ENCODE measurements at regions not wholly inside any gene's neighbourhood (a gene's known extent, or its start where the extent isn't known, plus 50 kb on each side); places are given as distances from the start of the nearest gene placed in this dataset.

DNA sequence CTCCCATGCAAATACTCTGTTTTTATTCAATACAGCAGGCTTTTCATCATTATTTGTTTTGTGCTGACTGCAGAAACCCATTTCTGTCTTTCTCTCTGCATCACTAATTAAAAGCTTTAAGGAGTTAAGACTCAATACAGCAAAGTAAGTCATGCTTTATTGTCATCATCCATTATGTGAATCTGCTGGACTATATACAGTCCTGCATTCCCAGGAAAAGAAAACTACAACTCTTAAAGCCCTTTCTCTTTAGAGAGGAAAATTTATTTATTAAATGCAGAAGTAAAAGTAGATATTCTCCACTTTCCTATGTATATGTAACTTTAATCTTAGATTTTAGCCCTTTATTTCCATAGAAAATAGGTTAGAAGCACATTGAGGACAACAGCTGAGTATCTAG is 706.6 kb upstream of the RGMB start:
- H3K4me1 Mint-ChIP-seq (ENCODE audit: unreplicated experiment), result no peaks in the 10 kb centered on the region
- TF ChIP-seq, protein P1, sequence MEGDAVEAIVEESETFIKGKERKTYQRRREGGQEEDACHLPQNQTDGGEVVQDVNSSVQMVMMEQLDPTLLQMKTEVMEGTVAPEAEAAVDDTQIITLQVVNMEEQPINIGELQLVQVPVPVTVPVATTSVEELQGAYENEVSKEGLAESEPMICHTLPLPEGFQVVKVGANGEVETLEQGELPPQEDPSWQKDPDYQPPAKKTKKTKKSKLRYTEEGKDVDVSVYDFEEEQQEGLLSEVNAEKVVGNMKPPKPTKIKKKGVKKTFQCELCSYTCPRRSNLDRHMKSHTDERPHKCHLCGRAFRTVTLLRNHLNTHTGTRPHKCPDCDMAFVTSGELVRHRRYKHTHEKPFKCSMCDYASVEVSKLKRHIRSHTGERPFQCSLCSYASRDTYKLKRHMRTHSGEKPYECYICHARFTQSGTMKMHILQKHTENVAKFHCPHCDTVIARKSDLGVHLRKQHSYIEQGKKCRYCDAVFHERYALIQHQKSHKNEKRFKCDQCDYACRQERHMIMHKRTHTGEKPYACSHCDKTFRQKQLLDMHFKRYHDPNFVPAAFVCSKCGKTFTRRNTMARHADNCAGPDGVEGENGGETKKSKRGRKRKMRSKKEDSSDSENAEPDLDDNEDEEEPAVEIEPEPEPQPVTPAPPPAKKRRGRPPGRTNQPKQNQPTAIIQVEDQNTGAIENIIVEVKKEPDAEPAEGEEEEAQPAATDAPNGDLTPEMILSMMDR (IDR thresholded peaks at IDR 0.05), result no peak

DNA sequence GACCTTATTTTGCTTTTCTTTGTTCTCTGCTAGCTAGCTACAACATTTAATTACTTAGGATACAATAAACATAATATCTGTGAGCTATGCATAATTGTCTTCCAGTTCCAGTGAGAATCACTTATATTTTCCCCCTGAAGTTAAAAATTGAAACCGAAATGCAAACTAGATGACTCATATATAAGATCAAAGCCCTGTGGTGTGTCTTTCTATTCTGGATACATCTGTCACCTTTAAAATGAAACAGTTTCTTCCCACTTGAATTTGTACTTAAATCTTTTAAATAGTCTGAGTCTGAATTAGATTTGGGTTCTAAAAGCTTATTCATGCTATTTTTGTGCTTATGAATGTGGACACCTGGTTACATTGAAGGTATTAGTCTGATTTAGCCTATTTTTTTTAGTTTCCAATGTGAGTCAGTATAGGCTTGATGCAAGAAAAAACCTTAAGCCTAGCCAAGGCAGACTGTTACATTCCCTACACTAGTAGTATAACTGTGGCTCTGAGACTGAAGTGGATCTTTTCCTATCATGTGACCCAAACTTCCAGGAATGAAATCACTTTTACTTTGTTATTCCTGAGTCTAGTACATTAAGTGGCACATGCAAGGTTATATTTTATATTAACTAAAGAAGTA is 703.5 kb upstream of the RGMB start:
- no peaks in the 10 kb centered on the region for H3K27me3 Mint-ChIP-seq (ENCODE audit: unreplicated experiment)
- H3K4me1 Mint-ChIP-seq (ENCODE audit: unreplicated experiment), result no peaks in the 10 kb centered on the region
- peaks cover 6% of the 10 kb centered on the region for H3K9me3 Mint-ChIP-seq (ENCODE audit: unreplicated experiment)
- H3K4me3 Mint-ChIP-seq (ENCODE audit: unreplicated experiment), result no peak overlapping the region
- no peak overlapping the region for H3K27ac Mint-ChIP-seq (ENCODE audit: unreplicated experiment)
- no peak for DNase-seq (ENCODE audit: extremely low spot score, unreplicated experiment)
- TF ChIP-seq, protein P1 (IDR thresholded peaks at IDR 0.05), result no peak
- H3K36me3 Mint-ChIP-seq (ENCODE audit: unreplicated experiment), result no peaks in the 10 kb centered on the region

More for the DNA sequence above, 706.6 kb upstream of the RGMB start:
- Mint-ChIP-seq H3K27ac (ENCODE audit: unreplicated experiment) (no peak overlapping the region), H3K27me3 (ENCODE audit: unreplicated experiment) (no peaks in the 10 kb centered on the region), H3K36me3 (ENCODE audit: unreplicated experiment) (no peaks in the 10 kb centered on the region), H3K9me3 (ENCODE audit: unreplicated experiment) (peaks cover 6% of the 10 kb centered on the region), H3K4me3 (ENCODE audit: unreplicated experiment) (no peak overlapping the region)
- no peak for DNase-seq (ENCODE audit: extremely low spot score, unreplicated experiment)

DNA sequence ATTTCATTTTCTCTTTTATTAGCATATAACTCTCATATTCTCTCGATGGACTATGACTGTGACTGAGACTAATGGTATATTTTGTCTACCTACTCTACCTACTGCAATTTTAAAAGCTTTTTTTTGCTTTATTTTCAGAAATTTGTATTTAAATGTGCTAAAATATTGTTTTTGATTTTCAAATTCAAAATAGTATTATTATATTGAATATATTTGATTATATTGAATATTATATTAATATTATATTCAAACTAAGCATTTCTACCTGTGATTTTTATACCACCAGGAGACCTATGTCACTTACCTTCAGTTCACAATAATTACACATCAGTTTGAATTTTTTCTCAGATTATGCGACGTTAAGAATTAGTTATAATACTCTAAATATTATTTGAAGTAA is 700.5 kb upstream of the RGMB start:
- TF ChIP-seq, protein P1 (IDR thresholded peaks at IDR 0.05), result no peak
- no peak for DNase-seq (ENCODE audit: extremely low spot score, unreplicated experiment)
- Mint-ChIP-seq H3K27me3 (ENCODE audit: unreplicated experiment) (no peaks in the 10 kb centered on the region), H3K36me3 (ENCODE audit: unreplicated experiment) (no peaks in the 10 kb centered on the region), H3K4me3 (ENCODE audit: unreplicated experiment) (no peak overlapping the region), H3K27ac (ENCODE audit: unreplicated experiment) (no peak overlapping the region), H3K9me3 (ENCODE audit: unreplicated experiment) (peaks cover 6% of the 10 kb centered on the region), H3K4me1 (ENCODE audit: unreplicated experiment) (no peaks in the 10 kb centered on the region)

DNA sequence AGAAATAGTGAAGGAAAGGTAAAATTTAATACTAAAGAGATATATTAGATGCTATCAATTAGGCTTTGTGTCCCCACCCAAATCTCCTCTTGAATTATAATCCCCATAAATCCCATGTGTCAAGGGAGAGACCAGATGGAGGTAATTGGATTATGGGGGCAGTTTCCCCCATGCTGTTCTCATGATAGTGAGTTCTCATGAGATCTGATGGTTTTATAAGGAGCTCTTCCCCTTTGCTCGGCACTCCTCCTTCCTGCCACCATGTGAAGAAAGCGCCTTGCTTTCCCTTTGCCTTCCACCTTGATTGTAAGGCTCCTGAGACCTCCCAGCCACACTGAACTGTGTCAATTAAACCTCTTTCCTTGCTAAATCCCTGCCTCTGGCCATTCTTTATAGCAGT is 697.0 kb upstream of the RGMB start:
- Mint-ChIP-seq H3K27ac (ENCODE audit: unreplicated experiment) (no peak overlapping the region), H3K4me3 (ENCODE audit: unreplicated experiment) (no peak overlapping the region), H3K27me3 (ENCODE audit: unreplicated experiment) (no peaks in the 10 kb centered on the region), H3K4me1 (ENCODE audit: unreplicated experiment) (no peaks in the 10 kb centered on the region), H3K36me3 (ENCODE audit: unreplicated experiment) (no peaks in the 10 kb centered on the region), H3K9me3 (ENCODE audit: unreplicated experiment) (no peaks in the 10 kb centered on the region)
- no peak for DNase-seq (ENCODE audit: extremely low spot score, unreplicated experiment)
- TF ChIP-seq, protein P1 (IDR thresholded peaks at IDR 0.05), result no peak

DNA sequence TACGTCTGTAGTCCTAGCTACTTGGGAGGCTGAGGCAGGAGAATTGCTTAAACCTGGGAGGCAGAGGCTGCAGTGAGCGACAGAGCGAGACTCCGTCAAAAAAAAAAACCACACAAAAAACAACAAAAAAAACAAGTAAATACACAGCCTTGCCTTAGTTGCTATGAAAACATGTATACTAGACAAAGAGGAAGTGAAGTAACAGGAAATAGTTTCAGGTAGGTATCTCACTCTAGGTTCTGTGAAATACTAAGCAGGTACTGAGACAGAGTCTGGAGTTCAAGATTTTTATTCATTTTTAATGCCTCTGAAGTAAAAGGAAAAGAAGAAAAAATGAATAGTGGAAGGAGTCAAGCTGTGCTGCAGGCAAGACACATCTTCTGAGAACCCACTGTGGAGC is 687.9 kb upstream of the RGMB start:
- no peaks in the 10 kb centered on the region for H3K9me3 Mint-ChIP-seq (ENCODE audit: unreplicated experiment)
- no peaks in the 10 kb centered on the region for H3K27me3 Mint-ChIP-seq (ENCODE audit: unreplicated experiment)
- H3K4me1 Mint-ChIP-seq (ENCODE audit: unreplicated experiment), result no peaks in the 10 kb centered on the region
- TF ChIP-seq, protein P1 (IDR thresholded peaks at IDR 0.05), result no peak
- H3K4me3 Mint-ChIP-seq (ENCODE audit: unreplicated experiment), result no peak overlapping the region
- no peaks in the 10 kb centered on the region for H3K36me3 Mint-ChIP-seq (ENCODE audit: unreplicated experiment)
- H3K27ac Mint-ChIP-seq (ENCODE audit: unreplicated experiment), result no peak overlapping the region
- DNase-seq (ENCODE audit: extremely low spot score, unreplicated experiment), result no peak

Measured in osteocyte (in vitro differentiated cells).